Ammon's horn (tissue), 1 donor: ENCODE measurements at regions not wholly inside any gene's neighbourhood (a gene's known extent, or its start where the extent isn't known, plus 50 kb on each side); places are given as distances from the start of the nearest gene placed in this dataset.

Source experiments
- DNase-seq: peaks from one replicate; pipeline ENCODE4 v3.0.0-alpha.2; 2016; ENCODE audit warnings: low spot score

GRCh38 chr6:132096245-132096644 is 145.1 kb upstream of the CCN2 start:
- DNase-seq: no peak

- no peak for DNase-seq
Observed at GRCh38 chr6:132089173-132089572, 138.0 kb upstream of the CCN2 start.

- DNase-seq: no peak
Observed at GRCh38 chr6:132088150-132088549, 137.0 kb upstream of the CCN2 start.

- no peak for DNase-seq
Observed at GRCh38 chr6:132087391-132087790, 136.2 kb upstream of the CCN2 start.

- no peak for DNase-seq
Observed at GRCh38 chr6:132085731-132086130, 134.6 kb upstream of the CCN2 start.

- no peak for DNase-seq
Observed at GRCh38 chr6:132084811-132085509, 133.8 kb upstream of the CCN2 start.

- no peak for DNase-seq
Observed at GRCh38 chr6:132082421-132082820, 131.2 kb upstream of the CCN2 start.

- DNase-seq: no peak
Observed at GRCh38 chr6:132081338-132081737, 130.2 kb upstream of the CCN2 start.

- DNase-seq: no peak
Observed at GRCh38 chr6:132079286-132079685, 128.1 kb upstream of the CCN2 start.

GRCh38 chr6:132076452-132076851 is 125.3 kb upstream of the CCN2 start:
- no peak for DNase-seq

- DNase-seq: no peak
Observed at GRCh38 chr6:132072831-132073230, 121.7 kb upstream of the CCN2 start.

- no peak for DNase-seq
Observed at GRCh38 chr6:132072271-132072670, 121.1 kb upstream of the CCN2 start.

GRCh38 chr6:132070356-132070755 is 119.2 kb upstream of the CCN2 start:
- no peak for DNase-seq

- DNase-seq: no peak
Observed at GRCh38 chr6:132068766-132069165, 117.6 kb upstream of the CCN2 start.

GRCh38 chr6:132067286-132067685 is 116.1 kb upstream of the CCN2 start:
- no peak for DNase-seq

GRCh38 chr6:132065556-132065955 is 114.4 kb upstream of the CCN2 start:
- no peak for DNase-seq

GRCh38 chr6:132063738-132064137 is 112.6 kb upstream of the CCN2 start:
- DNase-seq: no peak

- no peak for DNase-seq
Observed at GRCh38 chr6:132063204-132063603, 112.0 kb upstream of the CCN2 start.

GRCh38 chr6:132062626-132063025 is 111.5 kb upstream of the CCN2 start:
- DNase-seq: no peak

- DNase-seq: no peak
Observed at GRCh38 chr6:132061381-132061780, 110.2 kb upstream of the CCN2 start.

GRCh38 chr6:132060591-132060990 is 109.4 kb upstream of the CCN2 start:
- no peak for DNase-seq

GRCh38 chr6:132058975-132059374 is 107.8 kb upstream of the CCN2 start:
- no peak for DNase-seq

GRCh38 chr6:132054525-132054924 is 103.4 kb upstream of the CCN2 start:
- no peak for DNase-seq

GRCh38 chr6:132053511-132053910 is 102.3 kb upstream of the CCN2 start:
- no peak for DNase-seq
